HCT116 (cell line): ENCODE measurements at regions not wholly inside any gene's neighbourhood (a gene's known extent, or its start where the extent isn't known, plus 50 kb on each side); places are given as distances from the start of the nearest gene placed in this dataset.

ENCODE experiments used
- CTCF ChIP-seq, 3 experiments: fragments of 200-600 bp in 1 of 3; sonication (generic) in 1 of 3; IDR thresholded peaks in 2 of 3; conservative IDR thresholded peaks in 1 of 3; 2 replicates each; pipeline ENCODE4 v1.5.1; 2012 to 2017; ENCODE audit warnings: low read depth in 2 of 3, low read length in 2 of 3, antibody characterized with exemption in 1 of 3, borderline replicate concordance in 1 of 3, control low read depth in 1 of 3, mild to moderate bottlenecking in 1 of 3, mixed read lengths in 1 of 3, mixed run types in 1 of 3, moderate library complexity in 1 of 3; ENCODE audit not compliant: insufficient read depth in 1 of 3
- TCF7L2 ChIP-seq: IDR thresholded peaks from 2 replicates; pipeline ENCODE4 v1.7.0; 2011; ENCODE audit warnings: borderline replicate concordance, inconsistent platforms; ENCODE audit not compliant: insufficient read depth, insufficient read length; ENCODE audit errors: extremely low read depth
- ZNF274 ChIP-seq: fragments of 200-500 bp; sonication (Bioruptor generic); IDR thresholded peaks from 2 replicates; pipeline ENCODE4 v1.6.1; 2014; ENCODE audit warnings: mild to moderate bottlenecking, low read depth, low read length, inconsistent platforms

- TF ChIP-seq CTCF (IDR thresholded peaks at IDR 0.05 in 2 of 3, conservative IDR thresholded peaks at IDR 0.05 in 1 of 3; ENCODE audit: borderline replicate concordance in 1 of 3, insufficient read depth in 1 of 3, low read depth in 2 of 3, low read length in 2 of 3) (no peak), TCF7L2 (no peak), ZNF274 (no peak)
Measured at GRCh38 chr9:21710548-21711191, 91.8 kb upstream of the MTAP start.
